ENCODE measurements at regions not wholly inside any gene's neighbourhood (a gene's known extent, or its start where the extent isn't known, plus 50 kb on each side); places are given as distances from the start of the nearest gene placed in this dataset.

DNA sequence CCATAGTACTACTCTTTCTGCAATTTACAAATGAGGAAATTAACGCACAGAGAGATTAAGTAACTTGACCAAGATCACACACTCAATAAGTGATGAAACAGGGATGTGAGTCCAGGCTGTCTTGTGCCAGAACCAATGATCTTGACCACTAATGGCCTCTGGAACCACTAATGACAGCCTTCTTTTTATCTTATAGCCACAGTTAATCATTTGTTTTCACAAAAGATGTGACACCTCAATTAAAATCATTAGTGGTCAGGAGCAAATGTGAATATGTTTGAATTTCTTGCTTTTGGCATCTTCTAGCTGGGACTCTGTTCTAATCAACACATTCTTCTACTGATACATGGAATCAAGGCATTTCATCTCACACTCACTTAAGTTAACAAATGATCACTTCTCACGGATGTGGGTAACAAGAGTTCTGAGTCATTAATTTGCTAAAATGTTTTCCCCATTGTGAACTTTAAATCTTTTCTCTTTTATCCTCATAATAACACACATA lies 102.7 kb upstream of the CD180 start:
- TF ChIP-seq, protein P1, sequence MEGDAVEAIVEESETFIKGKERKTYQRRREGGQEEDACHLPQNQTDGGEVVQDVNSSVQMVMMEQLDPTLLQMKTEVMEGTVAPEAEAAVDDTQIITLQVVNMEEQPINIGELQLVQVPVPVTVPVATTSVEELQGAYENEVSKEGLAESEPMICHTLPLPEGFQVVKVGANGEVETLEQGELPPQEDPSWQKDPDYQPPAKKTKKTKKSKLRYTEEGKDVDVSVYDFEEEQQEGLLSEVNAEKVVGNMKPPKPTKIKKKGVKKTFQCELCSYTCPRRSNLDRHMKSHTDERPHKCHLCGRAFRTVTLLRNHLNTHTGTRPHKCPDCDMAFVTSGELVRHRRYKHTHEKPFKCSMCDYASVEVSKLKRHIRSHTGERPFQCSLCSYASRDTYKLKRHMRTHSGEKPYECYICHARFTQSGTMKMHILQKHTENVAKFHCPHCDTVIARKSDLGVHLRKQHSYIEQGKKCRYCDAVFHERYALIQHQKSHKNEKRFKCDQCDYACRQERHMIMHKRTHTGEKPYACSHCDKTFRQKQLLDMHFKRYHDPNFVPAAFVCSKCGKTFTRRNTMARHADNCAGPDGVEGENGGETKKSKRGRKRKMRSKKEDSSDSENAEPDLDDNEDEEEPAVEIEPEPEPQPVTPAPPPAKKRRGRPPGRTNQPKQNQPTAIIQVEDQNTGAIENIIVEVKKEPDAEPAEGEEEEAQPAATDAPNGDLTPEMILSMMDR (IDR thresholded peaks at IDR 0.05), result no peak
- TF ChIP-seq MYC (IDR thresholded peaks at IDR 0.05; ENCODE audit: borderline replicate concordance, low read length), result no peak
- TF ChIP-seq CHD4 (IDR thresholded peaks at IDR 0.05; ENCODE audit: borderline replicate concordance), result no peak
- no peak for TF ChIP-seq EP300 (IDR thresholded peaks at IDR 0.05)
